Uterus (tissue), 3 donors: ENCODE measurements at regions not wholly inside any gene's neighbourhood (a gene's known extent, or its start where the extent isn't known, plus 50 kb on each side); places are given as distances from the start of the nearest gene placed in this dataset.
A peak's percentile ranks its signal among the peaks of the same experiment; 100 is the strongest.

Experiments
- DNase-seq, 2 donors: peaks; one replicate each; pipeline ENCODE4 v3.0.0-alpha.2; 2019 to 2020
- H3K27ac ChIP-seq, 2 donors: fragments of 200-600 bp; sonication (generic); 1 replicate in 1 of 2; 2 replicates in 1 of 2; pipeline ENCODE4 v1.5.1; 2016 to 2018
- H3K27me3 ChIP-seq, 2 donors: fragments of 200-600 bp; sonication (generic); one replicate each; pipeline ENCODE4 v1.5.1; 2018 to 2019; ENCODE audit warnings: control low read depth in 1 of 2
- H3K36me3 ChIP-seq, 2 donors: fragments of 200-600 bp; sonication (generic); one replicate each; pipeline ENCODE4 v1.5.1; 2019; ENCODE audit warnings: control low read depth in 1 of 2
- H3K4me1 ChIP-seq, 2 donors: fragments of 200-600 bp; sonication (generic); one replicate each; pipeline ENCODE4 v1.5.1; 2018 to 2019; ENCODE audit warnings: control low read depth in 1 of 2
- H3K4me3 ChIP-seq, 2 donors: fragments of 200-600 bp; sonication (generic); 1 replicate in 1 of 2; 2 replicates in 1 of 2; pipeline ENCODE4 v1.5.1; 2018 to 2019; ENCODE audit warnings: mild to moderate bottlenecking in 1 of 2
- H3K9me3 ChIP-seq, 2 donors: fragments of 200-600 bp; sonication (generic); one replicate each; pipeline ENCODE4 v1.5.1; 2019; ENCODE audit warnings: control low read depth in 1 of 2
- POLR2A ChIP-seq, 2 donors: fragments of 450-650 bp; IDR thresholded peaks; one replicate each; pipeline ENCODE4 v1.6.1; 2016; ENCODE audit warnings: antibody characterized with exemption in 2 of 2, mild to moderate bottlenecking in 1 of 2, moderate library complexity in 1 of 2
- intact Hi-C: fragments of 100-400 bp; cut with DNase I; formaldehyde crosslinking; loops from one replicate; pipeline ENCODE4 v1.15.1; 2023; ENCODE audit warnings: low total_unique reads
- TF ChIP-seq, protein P1 (sequence below), 4 experiments: fragments of 200-600 bp in 2 of 4; fragments of 450-650 bp in 2 of 4; sonication (generic) in 2 of 4; IDR thresholded peaks; one replicate each; pipeline ENCODE4 v1.5.1; 2016 to 2019; ENCODE audit warnings: antibody characterized with exemption in 4 of 4, mild to moderate bottlenecking in 2 of 4, moderate library complexity in 1 of 4
- donor health status: DM: yes; HTN: yes; CAD: no.

GRCh38 chr20:24235296-24236175 is 233.9 kb upstream of the SYNDIG1 start:
- H3K27ac ChIP-seq, result peak overlapping the region; percentile 33 to 47
- no peaks in the 10 kb centered on the region for H3K27me3 ChIP-seq
- no peaks in the 10 kb centered on the region for H3K9me3 ChIP-seq
- H3K36me3 ChIP-seq, result no peaks in the 10 kb centered on the region
- no peak overlapping the region for H3K4me3 ChIP-seq
- TF ChIP-seq, protein P1, sequence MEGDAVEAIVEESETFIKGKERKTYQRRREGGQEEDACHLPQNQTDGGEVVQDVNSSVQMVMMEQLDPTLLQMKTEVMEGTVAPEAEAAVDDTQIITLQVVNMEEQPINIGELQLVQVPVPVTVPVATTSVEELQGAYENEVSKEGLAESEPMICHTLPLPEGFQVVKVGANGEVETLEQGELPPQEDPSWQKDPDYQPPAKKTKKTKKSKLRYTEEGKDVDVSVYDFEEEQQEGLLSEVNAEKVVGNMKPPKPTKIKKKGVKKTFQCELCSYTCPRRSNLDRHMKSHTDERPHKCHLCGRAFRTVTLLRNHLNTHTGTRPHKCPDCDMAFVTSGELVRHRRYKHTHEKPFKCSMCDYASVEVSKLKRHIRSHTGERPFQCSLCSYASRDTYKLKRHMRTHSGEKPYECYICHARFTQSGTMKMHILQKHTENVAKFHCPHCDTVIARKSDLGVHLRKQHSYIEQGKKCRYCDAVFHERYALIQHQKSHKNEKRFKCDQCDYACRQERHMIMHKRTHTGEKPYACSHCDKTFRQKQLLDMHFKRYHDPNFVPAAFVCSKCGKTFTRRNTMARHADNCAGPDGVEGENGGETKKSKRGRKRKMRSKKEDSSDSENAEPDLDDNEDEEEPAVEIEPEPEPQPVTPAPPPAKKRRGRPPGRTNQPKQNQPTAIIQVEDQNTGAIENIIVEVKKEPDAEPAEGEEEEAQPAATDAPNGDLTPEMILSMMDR (IDR thresholded peaks at IDR 0.05), result no peak
- TF ChIP-seq POLR2A (IDR thresholded peaks at IDR 0.05), result no peak
- no peaks in the 10 kb centered on the region for H3K4me1 ChIP-seq
- DNase-seq, result peak in 1 of 2 donors; percentile 63
- intact Hi-C loops, result no loop called here

- Histone ChIP-seq H3K27me3 (peaks cover 0 to 5% of the 10 kb centered on the region in 2 donors), H3K9me3 (no peaks in the 10 kb centered on the region), H3K4me1 (no peaks in the 10 kb centered on the region), H3K27ac (no peak overlapping the region), H3K4me3 (no peak overlapping the region), H3K36me3 (no peaks in the 10 kb centered on the region)
- DNase-seq, result no peak
- intact Hi-C loops, result no loop called here
- no peak for TF ChIP-seq POLR2A (IDR thresholded peaks at IDR 0.05)
- TF ChIP-seq, protein P1 (IDR thresholded peaks at IDR 0.05), result no peak
Observed at GRCh38 chr20:24227600-24227999, 239.0 kb upstream of the GGTLC1 start.

GRCh38 chr20:24212494-24212893 is 223.9 kb upstream of the GGTLC1 start:
- TF ChIP-seq, protein P1 (IDR thresholded peaks at IDR 0.05), result no peak
- no peak for TF ChIP-seq POLR2A (IDR thresholded peaks at IDR 0.05)

DNA sequence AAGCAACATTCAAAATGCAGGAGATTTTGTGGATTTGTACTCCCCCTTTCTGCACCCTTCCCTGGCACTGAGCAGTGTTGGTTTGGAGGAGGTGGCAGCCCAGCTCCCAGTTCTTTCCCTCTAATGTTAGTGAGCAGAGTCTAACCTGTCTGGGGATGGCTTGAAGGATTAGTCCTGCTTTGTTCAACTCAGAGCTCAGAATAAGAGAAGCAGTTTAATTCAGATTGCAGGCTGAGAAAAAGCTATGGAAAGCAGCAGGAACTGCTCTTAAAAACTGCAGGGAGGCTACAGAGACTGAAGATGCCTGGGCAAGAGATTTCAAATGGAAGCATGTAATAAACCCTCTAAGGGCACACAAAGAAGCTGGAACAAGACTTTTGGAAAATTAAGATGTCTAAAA is 223.4 kb upstream of the GGTLC1 start:
- no peaks in the 10 kb centered on the region for H3K9me3 ChIP-seq

More at GRCh38 chr20:24212494-24212893, 223.9 kb upstream of the GGTLC1 start:
- intact Hi-C loops, result no loop called here
- Histone ChIP-seq H3K4me1 (no peaks in the 10 kb centered on the region), H3K36me3 (no peaks in the 10 kb centered on the region), H3K27ac (no peak overlapping the region), H3K27me3 (no peaks in the 10 kb centered on the region), H3K9me3 (no peaks in the 10 kb centered on the region), H3K4me3 (no peak overlapping the region)
- DNase-seq, result no peak

DNA sequence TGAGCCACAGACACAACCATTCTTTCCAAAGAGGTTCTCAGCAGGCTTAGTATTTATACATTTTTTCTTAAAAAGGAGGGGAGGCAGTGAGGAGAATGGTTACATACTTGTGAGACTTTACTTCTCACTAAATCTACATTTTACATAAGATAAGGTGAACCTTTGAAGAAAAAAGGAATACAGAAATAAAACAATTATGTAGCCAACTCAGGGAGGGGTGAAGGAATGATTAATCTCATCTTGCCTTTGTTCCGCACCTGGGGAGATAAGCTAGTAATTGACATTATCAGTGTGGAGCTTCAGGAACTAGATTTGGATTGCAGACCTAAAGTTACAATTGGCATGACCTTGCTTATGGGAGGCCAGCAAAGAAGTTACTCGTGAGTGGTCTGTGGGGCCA is 221.8 kb upstream of the GGTLC1 start:
- H3K9me3 ChIP-seq, result no peaks in the 10 kb centered on the region
- no peak overlapping the region for H3K4me3 ChIP-seq
- H3K27ac ChIP-seq, result no peak overlapping the region
- no peaks in the 10 kb centered on the region for H3K36me3 ChIP-seq
- H3K4me1 ChIP-seq, result no peaks in the 10 kb centered on the region
- no peaks in the 10 kb centered on the region for H3K27me3 ChIP-seq
- intact Hi-C loops, result no loop called here
- TF ChIP-seq POLR2A (IDR thresholded peaks at IDR 0.05), result no peak
- TF ChIP-seq, protein P1 (IDR thresholded peaks at IDR 0.05), result no peak
- DNase-seq, result no peak

More for the DNA sequence above, 223.4 kb upstream of the GGTLC1 start:
- Histone ChIP-seq H3K27me3 (no peaks in the 10 kb centered on the region), H3K4me1 (no peaks in the 10 kb centered on the region), H3K36me3 (no peaks in the 10 kb centered on the region), H3K4me3 (no peak overlapping the region), H3K27ac (no peak overlapping the region)
- DNase-seq, result no peak
- TF ChIP-seq, protein P1 (IDR thresholded peaks at IDR 0.05), result no peak
- no peak for TF ChIP-seq POLR2A (IDR thresholded peaks at IDR 0.05)
- intact Hi-C loops, result no loop called here
